GM23338 (cell line): ENCODE measurements at regions not wholly inside any gene's neighbourhood (a gene's known extent, or its start where the extent isn't known, plus 50 kb on each side); places are given as distances from the start of the nearest gene placed in this dataset.

ENCODE experiments used
- ATAC-seq: fragments of 200-7000 bp; cut with Tn5 transposase; 3 replicates; pipeline ENCODE4 v1.9.1; 2020
- DNase-seq: peaks from one replicate; pipeline ENCODE4 v3.0.0-alpha.2; 2015; ENCODE audit warnings: low spot score
- H2AFZ ChIP-seq: fragments of 200-600 bp; sonication (generic); 2 replicates; pipeline ENCODE4 v1.8.0; 2016; ENCODE audit warnings: antibody characterized with exemption, mild to moderate bottlenecking, moderate library complexity
- H3F3A ChIP-seq: fragments of 200-600 bp; sonication (generic); replicated peaks from 2 replicates; pipeline ENCODE4 v1.8.0; 2017; ENCODE audit warnings: antibody characterized with exemption, mixed run types, low read depth
- H3K27ac ChIP-seq: fragments of 200-600 bp; sonication (generic); 2 replicates; pipeline ENCODE4 v1.6.1; 2016; ENCODE audit warnings: low read depth
- H3K27me3 ChIP-seq: fragments of 200-600 bp; sonication (generic); 2 replicates; pipeline ENCODE4 v1.8.0; 2016; ENCODE audit warnings: mild to moderate bottlenecking, mixed run types, moderate library complexity; ENCODE audit not compliant: insufficient read depth
- H3K36me3 ChIP-seq: fragments of 200-600 bp; sonication (generic); 2 replicates; pipeline ENCODE4 v1.8.0; 2016; ENCODE audit warnings: mild to moderate bottlenecking; ENCODE audit not compliant: insufficient read depth
- H3K4me1 ChIP-seq: fragments of 200-600 bp; sonication (generic); 2 replicates; pipeline ENCODE4 v1.8.0; 2016; ENCODE audit warnings: mild to moderate bottlenecking, moderate library complexity; ENCODE audit not compliant: insufficient read depth
- H3K4me2 ChIP-seq: fragments of 200-600 bp; sonication (generic); 2 replicates; pipeline ENCODE4 v1.7.1; 2017; ENCODE audit warnings: mixed run types
- H3K4me3 ChIP-seq: fragments of 200-600 bp; sonication (generic); 2 replicates; pipeline ENCODE4 v1.6.1; 2016; ENCODE audit warnings: mixed run types
- H3K79me2 ChIP-seq: fragments of 200-600 bp; sonication (generic); replicated peaks from 2 replicates; pipeline ENCODE4 v1.8.0; 2017; ENCODE audit warnings: mild to moderate bottlenecking; ENCODE audit not compliant: insufficient read depth
- H3K9me2 ChIP-seq: fragments of 200-600 bp; sonication (generic); 2 replicates; pipeline ENCODE4 v1.8.0; 2017; ENCODE audit not compliant: insufficient read depth
- H4K20me1 ChIP-seq: fragments of 200-600 bp; sonication (generic); replicated peaks from 2 replicates; pipeline ENCODE4 v1.8.0; 2017; ENCODE audit warnings: mild to moderate bottlenecking; ENCODE audit not compliant: insufficient read depth
- H3K27ac Mint-ChIP-seq: 2 replicates; pipeline ENCODE4 v1.8.0; 2020; ENCODE audit warnings: inconsistent platforms, mild to moderate bottlenecking, moderate library complexity, mixed read lengths
- H3K27me3 Mint-ChIP-seq: 3 replicates; pipeline ENCODE4 v1.8.0; 2022; ENCODE audit warnings: low read depth, mild to moderate bottlenecking, moderate library complexity, mixed read lengths, inconsistent platforms; ENCODE audit not compliant: insufficient read depth, poor library complexity
- H3K36me3 Mint-ChIP-seq: 3 replicates; pipeline ENCODE4 v1.8.0; 2021; ENCODE audit warnings: low read depth, mild to moderate bottlenecking, inconsistent platforms, moderate library complexity, mixed read lengths
- H3K4me1 Mint-ChIP-seq: 3 replicates; pipeline ENCODE4 v1.8.0; 2020; ENCODE audit warnings: mild to moderate bottlenecking, inconsistent platforms, mixed read lengths
- H3K4me3 Mint-ChIP-seq: 3 replicates; pipeline ENCODE4 v1.8.0; 2021; ENCODE audit warnings: moderate library complexity, mild to moderate bottlenecking, inconsistent platforms, mixed read lengths
- H3K9me3 Mint-ChIP-seq: 3 replicates; pipeline ENCODE4 v1.8.0; 2020; ENCODE audit warnings: moderate library complexity, mild to moderate bottlenecking, inconsistent platforms, mixed read lengths
- CREB1 ChIP-seq: fragments of 250-450 bp; sonication (Bioruptor Pico); IDR thresholded peaks from 2 replicates; pipeline ENCODE4 v1.5.0; 2020; ENCODE audit warnings: low read depth, mild to moderate bottlenecking, moderate library complexity
- CTCF ChIP-seq, 2 experiments: fragments of 200-600 bp in 1 of 2; sonication (generic) in 1 of 2; conservative IDR thresholded peaks; 2 replicates each; pipeline versions ENCODE4 v1.5.1 to v1.6.1; 2016 to 2017; ENCODE audit warnings: antibody characterized with exemption in 2 of 2, low read depth in 2 of 2, mild to moderate bottlenecking in 2 of 2, moderate library complexity in 1 of 2
- ETS1 ChIP-seq: IDR thresholded peaks from 2 replicates; pipeline ENCODE4 v1.6.1; 2016; ENCODE audit warnings: antibody characterized with exemption
- EZH2 ChIP-seq: fragments of 200-600 bp; sonication (generic); IDR thresholded peaks from one replicate; pipeline ENCODE4 v1.8.0; 2017; ENCODE audit warnings: antibody characterized with exemption, mild to moderate bottlenecking, low read depth; ENCODE audit not compliant: unreplicated experiment
- EZH2phosphoT487 ChIP-seq: fragments of 200-600 bp; sonication (generic); IDR thresholded peaks from one replicate; pipeline ENCODE4 v1.8.1; 2018; ENCODE audit warnings: antibody characterized with exemption; ENCODE audit not compliant: unreplicated experiment
- JUNB ChIP-seq: IDR thresholded peaks from one replicate; pipeline ENCODE4 v1.6.1; 2016; ENCODE audit warnings: antibody characterized with exemption; ENCODE audit not compliant: unreplicated experiment
- NANOG ChIP-seq: IDR thresholded peaks from 2 replicates; pipeline ENCODE4 v1.6.1; 2016; ENCODE audit warnings: antibody characterized with exemption, borderline replicate concordance
- POLR2AphosphoS5 ChIP-seq: IDR thresholded peaks from 2 replicates; pipeline ENCODE4 v1.6.1; 2016; ENCODE audit warnings: antibody characterized with exemption, low read depth
- STAT1 ChIP-seq: IDR thresholded peaks from one replicate; pipeline ENCODE4 v1.6.1; 2016; ENCODE audit warnings: antibody characterized with exemption; ENCODE audit not compliant: unreplicated experiment
- ZNF114 ChIP-seq: fragments of 250-450 bp; sonication (Bioruptor Pico); IDR thresholded peaks from 2 replicates; pipeline ENCODE4 v1.5.0; 2020; ENCODE audit warnings: mild to moderate bottlenecking, moderate library complexity
- ZNF331 ChIP-seq: fragments of 250-450 bp; sonication (Bioruptor Pico); IDR thresholded peaks from 2 replicates; pipeline ENCODE4 v1.5.0; 2020; ENCODE audit warnings: low read depth, mild to moderate bottlenecking, moderate library complexity
- ZNF462 ChIP-seq: fragments of 250-450 bp; sonication (Bioruptor Pico); IDR thresholded peaks from 2 replicates; pipeline ENCODE4 v1.5.0; 2020; ENCODE audit warnings: mild to moderate bottlenecking, moderate library complexity
- TF ChIP-seq, protein P1 (sequence below): IDR thresholded peaks from one replicate; pipeline ENCODE4 v1.6.1; 2018; ENCODE audit warnings: antibody characterized with exemption; ENCODE audit not compliant: unreplicated experiment

DNA sequence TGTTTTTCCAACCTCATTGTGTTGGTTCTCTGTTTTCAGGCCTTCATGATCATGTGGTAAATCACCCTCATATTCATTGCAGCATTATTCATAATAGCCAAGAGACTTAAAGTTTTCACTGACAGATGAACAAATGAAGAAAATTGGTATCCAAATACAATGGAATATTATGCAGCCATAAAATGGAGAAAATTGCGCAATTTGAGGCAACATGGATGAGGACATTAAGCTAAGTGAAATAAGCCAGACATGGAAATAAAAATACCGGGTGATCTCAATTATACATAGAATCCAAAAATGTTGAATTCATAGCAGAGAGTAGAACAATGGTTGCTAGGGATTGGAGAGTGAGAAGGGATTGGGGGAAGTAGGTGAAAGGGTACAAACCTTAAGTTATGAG lies 491.9 kb upstream of the KCNMB2 start:
- DNase-seq (no peak), ATAC-seq (no peak)
- no peaks in the 10 kb centered on the region for H3K36me3 Mint-ChIP-seq
- no peaks in the 10 kb centered on the region for H3K4me1 Mint-ChIP-seq
- H3K4me3 ChIP-seq: no peak overlapping the region
- H4K20me1 ChIP-seq: no peaks in the 10 kb centered on the region
- 0 out of 2 replicates have a peak, but pooled peaks cover 3% of the 10 kb centered on the region for H3K9me2 ChIP-seq
- no peak overlapping the region for H2AFZ ChIP-seq
- H3K4me1 ChIP-seq: no peaks in the 10 kb centered on the region
- H3K27ac Mint-ChIP-seq: no peak overlapping the region
- H3K27me3 Mint-ChIP-seq: no peaks in the 10 kb centered on the region
- no peaks in the 10 kb centered on the region for H3F3A ChIP-seq
- no peaks in the 10 kb centered on the region for H3K79me2 ChIP-seq
- no peak overlapping the region for H3K4me3 Mint-ChIP-seq
- no peak overlapping the region for H3K27ac ChIP-seq
- no peaks in the 10 kb centered on the region for H3K27me3 ChIP-seq
- no peaks in the 10 kb centered on the region for H3K9me3 Mint-ChIP-seq
- no peaks in the 10 kb centered on the region for H3K36me3 ChIP-seq
- TF ChIP-seq ZNF114 (CRISPR knock-in tag) (no peak), ZNF462 (no peak), CREB1 (CRISPR knock-in tag) (no peak), JUNB (no peak), CTCF (conservative IDR thresholded peaks at IDR 0.05; ENCODE audit: low read depth in 2 of 2) (no peak), EZH2 (no peak), EZH2phosphoT487 (no peak), ZNF331 (CRISPR knock-in tag) (no peak), STAT1 (no peak), ETS1 (no peak), POLR2AphosphoS5 (no peak), NANOG (no peak)
- TF ChIP-seq, protein P1, sequence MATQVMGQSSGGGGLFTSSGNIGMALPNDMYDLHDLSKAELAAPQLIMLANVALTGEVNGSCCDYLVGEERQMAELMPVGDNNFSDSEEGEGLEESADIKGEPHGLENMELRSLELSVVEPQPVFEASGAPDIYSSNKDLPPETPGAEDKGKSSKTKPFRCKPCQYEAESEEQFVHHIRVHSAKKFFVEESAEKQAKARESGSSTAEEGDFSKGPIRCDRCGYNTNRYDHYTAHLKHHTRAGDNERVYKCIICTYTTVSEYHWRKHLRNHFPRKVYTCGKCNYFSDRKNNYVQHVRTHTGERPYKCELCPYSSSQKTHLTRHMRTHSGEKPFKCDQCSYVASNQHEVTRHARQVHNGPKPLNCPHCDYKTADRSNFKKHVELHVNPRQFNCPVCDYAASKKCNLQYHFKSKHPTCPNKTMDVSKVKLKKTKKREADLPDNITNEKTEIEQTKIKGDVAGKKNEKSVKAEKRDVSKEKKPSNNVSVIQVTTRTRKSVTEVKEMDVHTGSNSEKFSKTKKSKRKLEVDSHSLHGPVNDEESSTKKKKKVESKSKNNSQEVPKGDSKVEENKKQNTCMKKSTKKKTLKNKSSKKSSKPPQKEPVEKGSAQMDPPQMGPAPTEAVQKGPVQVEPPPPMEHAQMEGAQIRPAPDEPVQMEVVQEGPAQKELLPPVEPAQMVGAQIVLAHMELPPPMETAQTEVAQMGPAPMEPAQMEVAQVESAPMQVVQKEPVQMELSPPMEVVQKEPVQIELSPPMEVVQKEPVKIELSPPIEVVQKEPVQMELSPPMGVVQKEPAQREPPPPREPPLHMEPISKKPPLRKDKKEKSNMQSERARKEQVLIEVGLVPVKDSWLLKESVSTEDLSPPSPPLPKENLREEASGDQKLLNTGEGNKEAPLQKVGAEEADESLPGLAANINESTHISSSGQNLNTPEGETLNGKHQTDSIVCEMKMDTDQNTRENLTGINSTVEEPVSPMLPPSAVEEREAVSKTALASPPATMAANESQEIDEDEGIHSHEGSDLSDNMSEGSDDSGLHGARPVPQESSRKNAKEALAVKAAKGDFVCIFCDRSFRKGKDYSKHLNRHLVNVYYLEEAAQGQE: no peak
- H3K4me2 ChIP-seq: no peak overlapping the region
